NT2/D1 (cell line): ENCODE measurements at regions not wholly inside any gene's neighbourhood (a gene's known extent, or its start where the extent isn't known, plus 50 kb on each side); places are given as distances from the start of the nearest gene placed in this dataset.

Experiments used
- DNase-seq: peaks from one replicate; pipeline ENCODE4 v3.0.0-alpha.2; 2011; ENCODE audit warnings: low read depth, low spot score
- H3K27me3 ChIP-seq: 2 replicates; pipeline ENCODE4 v1.6.0; 2011; ENCODE audit warnings: mild to moderate bottlenecking; ENCODE audit not compliant: insufficient read length, insufficient read depth
- H3K36me3 ChIP-seq: 2 replicates; pipeline ENCODE4 v1.6.1; 2011; ENCODE audit warnings: mild to moderate bottlenecking, low read length, mixed read lengths; ENCODE audit not compliant: insufficient read depth, insufficient read length
- H3K4me1 ChIP-seq: 2 replicates; pipeline ENCODE4 v1.5.1; 2011; ENCODE audit not compliant: insufficient read depth, insufficient read length
- H3K4me3 ChIP-seq: 2 replicates; pipeline ENCODE4 v1.5.1; 2011; ENCODE audit warnings: low read depth; ENCODE audit not compliant: insufficient read length
- H3K9ac ChIP-seq: 2 replicates; pipeline ENCODE4 v1.6.0; 2011; ENCODE audit warnings: low read depth; ENCODE audit not compliant: insufficient read length
- H3K9me3 ChIP-seq: 2 replicates; pipeline ENCODE4 v1.5.1; 2011; ENCODE audit warnings: mild to moderate bottlenecking, low read length; ENCODE audit not compliant: insufficient read depth
- SUZ12 ChIP-seq: IDR thresholded peaks from 2 replicates; pipeline ENCODE4 v1.6.1; 2011; ENCODE audit not compliant: insufficient read length, insufficient read depth; ENCODE audit errors: extremely low read depth
- YY1 ChIP-seq: IDR thresholded peaks from 2 replicates; pipeline ENCODE4 v1.6.1; 2011; ENCODE audit not compliant: insufficient read length, insufficient read depth
- ZNF274 ChIP-seq: IDR thresholded peaks from 2 replicates; pipeline ENCODE4 v1.6.1; 2011; ENCODE audit warnings: mild to moderate bottlenecking, low read depth, low read length

DNA sequence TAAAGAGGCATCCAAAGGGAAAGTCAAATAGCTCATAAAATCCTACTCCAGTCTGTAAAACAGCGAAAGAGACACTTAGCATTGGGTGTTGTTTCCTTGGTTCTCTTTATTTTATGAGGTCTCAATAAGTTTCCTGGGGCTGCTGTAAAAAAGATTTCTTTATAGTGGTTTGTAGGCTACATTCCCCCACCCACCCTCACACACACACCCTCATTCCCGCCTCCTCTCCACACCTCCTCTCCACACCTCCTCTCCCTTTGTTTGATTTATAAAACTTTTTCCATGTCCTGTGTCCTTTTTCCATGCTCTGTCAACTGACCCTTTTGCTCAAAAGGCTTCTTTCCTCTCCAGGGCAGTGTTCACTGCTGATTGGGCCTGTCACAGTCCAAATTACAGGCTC is 178.9 kb upstream of the SOX9 start:
- H3K27me3 ChIP-seq = no peaks in the 10 kb centered on the region
- H3K4me3 ChIP-seq = no peak overlapping the region
- H3K9me3 ChIP-seq = peaks cover 13% of the 10 kb centered on the region; the same call in 1 of the 2 replicates
- no peaks in the 10 kb centered on the region for H3K4me1 ChIP-seq
- no peaks in the 10 kb centered on the region for H3K36me3 ChIP-seq
- TF ChIP-seq YY1 = no peak
- no peak overlapping the region for H3K9ac ChIP-seq
- DNase-seq = no peak

DNA sequence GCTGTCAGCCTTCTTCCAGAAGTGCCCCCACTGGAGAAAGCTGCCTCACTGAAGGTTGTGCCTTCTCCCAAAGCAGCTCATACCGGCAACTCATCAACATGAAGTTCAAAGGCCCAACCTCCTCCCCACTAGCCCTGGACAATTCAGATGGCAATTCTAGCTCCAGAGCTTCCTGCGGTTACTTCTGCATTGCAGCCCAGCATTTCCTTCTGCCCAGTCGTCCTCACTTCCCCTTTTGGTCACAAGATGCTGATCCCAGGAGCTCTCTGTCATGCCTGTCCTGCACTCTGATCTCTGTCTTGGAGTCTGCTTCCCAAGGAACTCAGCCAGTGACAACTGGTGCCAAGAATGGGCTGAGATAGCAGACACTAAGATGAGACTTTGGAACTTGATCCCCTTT is 178.2 kb upstream of the SOX9 start:
- no peak for DNase-seq
- Histone ChIP-seq H3K9ac (no peak overlapping the region), H3K4me3 (no peak overlapping the region), H3K9me3 (peaks cover 13% of the 10 kb centered on the region; the same call in 1 of the 2 replicates), H3K36me3 (no peaks in the 10 kb centered on the region), H3K4me1 (no peaks in the 10 kb centered on the region), H3K27me3 (no peaks in the 10 kb centered on the region)
- TF ChIP-seq SUZ12 (no peak), YY1 (no peak), ZNF274 (no peak)

DNA sequence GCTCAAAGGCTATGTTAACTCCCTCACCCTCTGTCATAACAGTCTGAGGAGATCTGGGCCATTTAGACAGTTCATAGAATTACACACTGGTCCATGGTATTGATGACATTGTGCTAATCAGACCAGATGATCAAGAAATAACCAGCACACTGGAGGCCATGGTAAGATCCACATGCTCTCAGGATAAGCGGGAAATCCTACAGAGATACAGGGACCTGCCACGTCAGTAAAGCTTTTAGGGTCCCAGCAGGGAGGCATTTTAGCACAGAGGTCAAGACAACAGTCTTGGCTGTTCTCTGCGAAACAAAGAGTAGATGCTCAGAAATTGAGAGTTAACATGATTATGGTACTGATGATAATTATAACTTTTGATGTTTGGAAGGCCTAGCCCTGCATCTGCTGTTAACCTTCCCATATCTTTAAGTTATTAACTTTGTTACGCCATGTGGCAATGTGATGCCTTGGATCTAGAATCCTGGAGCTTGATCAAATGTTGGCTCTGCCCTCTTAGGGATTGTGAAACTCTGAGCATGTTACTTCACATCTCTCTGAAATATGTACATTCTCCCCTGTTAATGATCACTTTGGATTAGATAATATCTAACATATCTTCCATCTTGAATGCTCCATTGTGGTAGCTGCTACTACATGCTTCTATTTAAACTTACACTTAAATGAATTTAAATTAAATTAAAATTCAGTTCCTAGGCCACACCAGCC is 172.0 kb upstream of the SOX9 start:
- H3K36me3 ChIP-seq = no peaks in the 10 kb centered on the region
- DNase-seq = no peak
- no peak overlapping the region for H3K4me3 ChIP-seq
- no peaks in the 10 kb centered on the region for H3K4me1 ChIP-seq
- no peak overlapping the region for H3K9ac ChIP-seq
- H3K9me3 ChIP-seq = peaks cover 11% of the 10 kb centered on the region; the same call in 1 of the 2 replicates
- TF ChIP-seq YY1 (no peak), ZNF274 (no peak)
- no peaks in the 10 kb centered on the region for H3K27me3 ChIP-seq

DNA sequence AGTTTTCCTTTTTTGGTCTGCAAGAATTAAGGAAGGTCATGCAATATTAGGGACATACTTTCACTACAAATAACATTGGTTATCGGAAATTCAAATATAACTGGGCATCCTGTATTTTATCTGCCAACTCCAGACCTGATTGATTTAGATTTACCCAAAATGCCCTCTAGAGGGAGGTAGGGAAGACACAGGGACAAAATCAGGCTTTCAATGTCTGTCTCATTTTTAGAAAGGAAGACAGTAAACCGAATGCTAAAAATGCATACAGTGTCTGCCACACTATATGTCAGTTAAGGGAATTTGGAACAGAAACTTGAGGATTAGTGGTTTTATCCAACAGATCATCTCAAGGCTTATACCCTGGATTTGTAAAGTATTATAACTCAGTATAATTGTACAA is 161.7 kb upstream of the SOX9 start:
- TF ChIP-seq SUZ12 = no peak
- TF ChIP-seq YY1 = no peak
- TF ChIP-seq ZNF274 = no peak
- Histone ChIP-seq H3K27me3 (no peaks in the 10 kb centered on the region), H3K9ac (no peak overlapping the region), H3K9me3 (no peaks in the 10 kb centered on the region), H3K4me1 (no peaks in the 10 kb centered on the region), H3K36me3 (no peaks in the 10 kb centered on the region), H3K4me3 (no peak overlapping the region)
- DNase-seq = no peak

DNA sequence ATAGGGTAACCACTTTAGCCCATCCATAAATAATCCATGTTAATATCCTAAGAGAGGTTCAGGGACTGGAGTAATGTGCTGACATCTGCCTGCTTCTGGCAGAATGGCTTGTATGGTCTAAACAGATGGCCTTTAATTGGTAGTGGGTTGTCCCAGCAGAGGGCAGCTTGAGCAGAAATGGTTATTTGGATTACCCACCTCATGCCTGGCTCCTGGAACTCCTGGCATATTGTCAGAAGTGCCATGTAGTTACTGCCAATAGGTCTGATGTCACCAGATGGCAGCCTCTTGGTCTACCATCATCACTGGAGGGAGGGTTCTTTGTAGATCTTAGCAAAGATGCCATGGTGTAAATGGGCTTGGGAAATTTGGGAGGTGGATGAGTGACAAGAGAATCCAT is 157.5 kb upstream of the SOX9 start:
- Histone ChIP-seq H3K9me3 (no peaks in the 10 kb centered on the region), H3K36me3 (no peaks in the 10 kb centered on the region), H3K9ac (no peak overlapping the region), H3K27me3 (no peaks in the 10 kb centered on the region), H3K4me3 (no peak overlapping the region), H3K4me1 (no peaks in the 10 kb centered on the region)
- DNase-seq = no peak
- no peak for TF ChIP-seq YY1
- no peak for TF ChIP-seq ZNF274
- TF ChIP-seq SUZ12 = no peak

DNA sequence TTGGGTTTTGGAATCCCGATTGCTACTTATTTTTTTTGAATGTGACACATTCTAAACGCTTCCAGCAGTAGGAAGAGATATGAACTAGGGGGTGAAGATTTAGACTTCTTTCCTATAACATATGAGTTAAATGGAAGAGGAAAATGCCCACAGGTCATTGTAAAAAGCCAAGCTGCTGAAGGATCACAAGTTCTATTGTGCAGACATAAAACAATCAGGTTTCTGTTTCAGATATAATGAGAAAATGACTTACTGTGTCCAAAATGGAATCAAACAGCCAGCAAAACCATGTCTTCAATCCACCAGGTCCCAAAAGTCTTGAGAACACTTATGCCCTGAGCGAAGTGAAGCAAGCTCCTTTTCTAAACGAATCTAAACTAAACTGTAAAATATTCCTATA is 157.0 kb upstream of the SOX9 start:
- H3K9me3 ChIP-seq = no peaks in the 10 kb centered on the region
- no peaks in the 10 kb centered on the region for H3K27me3 ChIP-seq
- TF ChIP-seq YY1 (no peak), SUZ12 (no peak), ZNF274 (no peak)
- H3K9ac ChIP-seq = no peak overlapping the region
- no peak overlapping the region for H3K4me3 ChIP-seq
- no peaks in the 10 kb centered on the region for H3K4me1 ChIP-seq
- no peaks in the 10 kb centered on the region for H3K36me3 ChIP-seq
- no peak for DNase-seq

DNA sequence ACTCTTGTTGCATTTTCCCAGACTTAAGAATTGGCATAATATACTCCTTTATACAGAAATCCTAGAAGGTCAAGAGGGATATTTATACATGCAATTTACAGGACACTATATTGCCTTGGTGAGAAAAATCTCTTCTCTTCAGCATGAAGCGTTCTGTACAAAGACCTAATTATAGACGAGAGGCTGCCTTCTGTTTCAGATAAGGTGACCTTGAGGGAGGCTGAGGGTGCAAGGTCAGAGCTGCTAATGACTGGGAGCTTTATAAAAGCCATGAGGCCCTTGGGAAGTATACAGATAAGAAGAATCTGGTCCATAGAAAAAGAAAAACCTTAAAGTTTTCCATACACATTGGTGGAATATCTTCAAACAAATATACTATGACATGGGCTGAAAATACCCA is 156.3 kb upstream of the SOX9 start:
- H3K4me1 ChIP-seq = no peaks in the 10 kb centered on the region
- no peak overlapping the region for H3K9ac ChIP-seq
- no peaks in the 10 kb centered on the region for H3K9me3 ChIP-seq
- TF ChIP-seq SUZ12 (no peak), ZNF274 (no peak), YY1 (no peak)
- no peak overlapping the region for H3K4me3 ChIP-seq
- no peaks in the 10 kb centered on the region for H3K36me3 ChIP-seq
- H3K27me3 ChIP-seq = no peaks in the 10 kb centered on the region
- DNase-seq = no peak
